ENCODE measurements at regions not wholly inside any gene's neighbourhood (a gene's known extent, or its start where the extent isn't known, plus 50 kb on each side); places are given as distances from the start of the nearest gene placed in this dataset.

DNA sequence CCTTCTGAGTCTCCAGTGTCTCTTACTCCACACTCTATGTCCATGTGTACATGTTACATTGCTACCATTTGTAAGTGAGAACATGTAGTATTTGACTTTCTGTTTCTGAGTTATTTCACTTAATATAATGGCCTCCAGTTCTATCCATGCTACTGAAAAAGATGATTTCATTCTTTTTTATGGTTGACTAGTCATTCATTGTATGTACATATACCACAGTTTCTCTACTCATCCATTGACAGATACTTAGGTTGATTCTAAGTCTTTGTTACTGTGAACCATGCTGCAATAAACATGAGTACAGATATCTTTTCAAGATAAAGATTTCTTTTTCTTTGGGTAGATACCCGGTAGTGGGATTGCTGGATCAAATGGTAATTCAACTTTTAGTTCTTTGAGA, 107.1 kb upstream of the CHD1 start:
- TF ChIP-seq, protein P1, sequence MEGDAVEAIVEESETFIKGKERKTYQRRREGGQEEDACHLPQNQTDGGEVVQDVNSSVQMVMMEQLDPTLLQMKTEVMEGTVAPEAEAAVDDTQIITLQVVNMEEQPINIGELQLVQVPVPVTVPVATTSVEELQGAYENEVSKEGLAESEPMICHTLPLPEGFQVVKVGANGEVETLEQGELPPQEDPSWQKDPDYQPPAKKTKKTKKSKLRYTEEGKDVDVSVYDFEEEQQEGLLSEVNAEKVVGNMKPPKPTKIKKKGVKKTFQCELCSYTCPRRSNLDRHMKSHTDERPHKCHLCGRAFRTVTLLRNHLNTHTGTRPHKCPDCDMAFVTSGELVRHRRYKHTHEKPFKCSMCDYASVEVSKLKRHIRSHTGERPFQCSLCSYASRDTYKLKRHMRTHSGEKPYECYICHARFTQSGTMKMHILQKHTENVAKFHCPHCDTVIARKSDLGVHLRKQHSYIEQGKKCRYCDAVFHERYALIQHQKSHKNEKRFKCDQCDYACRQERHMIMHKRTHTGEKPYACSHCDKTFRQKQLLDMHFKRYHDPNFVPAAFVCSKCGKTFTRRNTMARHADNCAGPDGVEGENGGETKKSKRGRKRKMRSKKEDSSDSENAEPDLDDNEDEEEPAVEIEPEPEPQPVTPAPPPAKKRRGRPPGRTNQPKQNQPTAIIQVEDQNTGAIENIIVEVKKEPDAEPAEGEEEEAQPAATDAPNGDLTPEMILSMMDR (IDR thresholded peaks at IDR 0.05), result no peak

DNA sequence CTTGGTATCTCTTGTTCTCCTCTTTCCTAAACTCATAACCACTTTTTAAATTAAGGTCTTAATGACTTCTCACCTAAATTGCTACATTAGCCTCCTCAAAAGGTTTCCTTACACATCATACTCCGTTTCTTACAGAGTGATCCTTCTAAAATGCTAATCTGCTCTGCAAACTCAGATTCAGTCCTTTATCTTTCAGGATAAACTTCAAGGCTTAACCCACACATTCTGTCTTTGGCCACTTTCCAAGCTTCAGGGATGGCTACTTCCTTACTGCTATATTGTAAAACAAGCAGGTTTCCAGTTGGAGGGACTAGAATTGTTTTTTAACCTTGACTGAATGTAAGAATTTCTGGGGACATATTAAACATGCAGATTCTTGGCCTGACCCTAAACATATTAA, 105.5 kb upstream of the CHD1 start:
- TF ChIP-seq, protein P1 (IDR thresholded peaks at IDR 0.05), result no peak

DNA sequence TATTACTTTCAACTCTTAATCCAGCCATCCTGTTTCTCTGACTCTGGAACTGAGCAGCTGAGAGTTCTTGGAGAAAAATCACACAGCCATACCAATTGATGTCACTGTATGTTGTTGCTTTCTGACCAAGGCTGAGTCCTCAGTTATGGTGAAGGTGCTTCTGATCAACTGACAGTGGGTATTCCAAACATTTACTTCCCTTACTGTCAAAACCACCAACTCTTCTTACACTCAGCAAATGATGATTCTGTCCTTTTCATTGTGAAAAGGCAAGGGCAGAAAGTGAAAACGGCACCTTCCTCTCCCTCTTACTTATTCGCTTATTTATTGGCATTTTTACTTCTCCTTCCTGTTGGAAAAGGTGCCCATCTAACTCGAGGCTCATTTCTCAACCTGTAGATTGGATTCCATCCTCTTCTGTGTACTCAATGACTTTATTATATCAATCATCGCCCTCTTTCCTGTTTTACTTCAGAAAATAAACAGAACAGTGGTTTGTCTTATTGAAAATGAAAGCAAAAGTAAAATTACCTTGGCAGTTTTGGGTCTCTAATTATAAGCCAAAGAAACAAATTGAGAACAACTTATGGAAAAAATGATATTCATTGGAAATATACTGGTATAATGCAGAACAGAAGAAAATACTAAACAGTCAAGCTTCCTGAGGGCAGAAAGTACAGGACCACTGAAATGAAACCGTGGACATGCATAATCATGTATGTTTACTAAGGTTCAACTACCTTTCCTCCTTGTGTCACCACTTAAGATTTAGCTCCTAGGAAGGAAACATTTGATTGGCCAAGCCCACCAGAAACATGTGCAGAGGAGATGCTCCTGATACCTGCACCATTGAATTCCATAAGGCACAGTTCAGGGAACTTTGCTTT, 104.5 kb upstream of the CHD1 start:
- TF ChIP-seq, protein P1 (IDR thresholded peaks at IDR 0.05), result no peak

DNA sequence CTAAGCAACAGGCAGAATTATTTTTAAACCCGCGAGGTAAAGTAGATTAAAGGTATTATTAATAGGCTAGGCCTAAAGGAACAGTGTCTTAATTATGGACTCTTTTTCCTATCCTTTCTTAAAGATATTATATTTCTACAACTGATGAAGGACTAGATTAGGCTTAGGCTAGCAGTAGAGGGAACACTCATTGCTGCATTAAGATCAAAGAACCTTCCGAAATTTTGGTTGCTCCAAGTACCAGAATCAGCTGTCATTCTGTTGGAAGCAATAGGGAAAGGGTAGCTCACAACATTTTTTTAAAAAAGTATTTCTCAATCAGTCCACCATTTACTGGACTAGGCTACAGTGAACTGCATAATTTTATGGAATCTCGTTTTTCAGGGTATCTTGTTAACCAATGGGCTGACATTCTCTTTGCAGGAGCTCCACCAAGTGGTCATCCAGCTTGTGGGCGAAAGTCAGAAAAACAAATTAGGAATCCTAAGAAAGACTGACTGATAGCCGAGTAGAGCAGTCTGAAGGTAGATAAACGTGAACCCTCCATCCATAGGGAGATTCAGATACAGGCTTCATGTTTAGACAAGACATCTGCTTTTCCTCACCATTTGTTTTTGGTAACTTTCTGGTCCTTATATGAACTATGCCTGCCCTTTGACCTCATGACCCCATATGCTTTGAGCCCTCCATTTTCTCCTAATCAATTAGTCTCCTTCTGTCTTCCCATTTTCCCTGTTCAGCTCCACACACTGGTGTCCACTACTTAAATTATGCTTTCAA, 103.6 kb upstream of the CHD1 start:
- TF ChIP-seq, protein P1 (IDR thresholded peaks at IDR 0.05), result peak; percentile 89

DNA sequence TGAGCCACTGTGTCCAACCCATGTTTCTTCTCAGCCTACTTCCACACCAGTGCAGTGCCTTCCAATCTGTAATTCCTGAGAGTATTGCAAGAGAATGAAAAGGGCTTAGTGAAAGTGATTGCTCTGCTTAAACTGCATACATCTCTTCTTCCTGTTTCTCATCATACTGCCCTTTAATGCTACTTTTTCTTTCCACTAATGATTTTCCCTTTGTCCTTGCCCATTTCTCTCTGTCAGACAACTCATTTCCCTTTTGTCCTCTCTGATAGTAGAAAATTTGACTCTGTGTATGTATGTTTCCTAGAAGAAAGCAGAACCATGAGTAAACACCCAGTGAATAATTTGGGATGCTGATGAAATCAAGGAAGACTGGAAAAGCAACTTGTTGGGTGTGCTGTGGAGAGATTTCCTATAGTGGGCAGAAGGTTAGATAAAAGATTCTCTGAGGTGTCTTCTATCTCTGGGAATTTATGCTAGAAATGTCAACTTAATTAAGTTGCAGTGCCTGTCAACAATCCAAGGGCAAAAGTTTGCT, 102.2 kb upstream of the CHD1 start:
- TF ChIP-seq, protein P1 (IDR thresholded peaks at IDR 0.05), result no peak

DNA sequence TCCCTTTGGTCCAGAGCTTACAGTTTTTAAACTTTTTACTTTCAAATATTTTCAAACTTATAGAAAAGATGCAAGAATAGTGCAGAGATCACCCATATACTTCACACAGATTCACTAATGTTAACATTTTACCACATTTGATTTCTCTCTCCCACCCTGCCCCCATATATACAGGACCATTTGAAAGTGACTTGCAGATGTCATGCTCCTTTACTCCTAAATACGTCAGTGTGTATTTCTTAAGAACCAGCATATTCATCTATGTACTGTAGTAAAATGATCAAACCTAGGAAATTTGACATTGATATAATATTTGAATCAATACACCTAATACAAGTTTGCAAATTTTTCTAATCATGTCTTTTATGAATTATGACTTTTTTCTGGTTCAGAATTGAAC, 100.4 kb upstream of the CHD1 start:
- TF ChIP-seq, protein P1 (IDR thresholded peaks at IDR 0.05), result no peak

DNA sequence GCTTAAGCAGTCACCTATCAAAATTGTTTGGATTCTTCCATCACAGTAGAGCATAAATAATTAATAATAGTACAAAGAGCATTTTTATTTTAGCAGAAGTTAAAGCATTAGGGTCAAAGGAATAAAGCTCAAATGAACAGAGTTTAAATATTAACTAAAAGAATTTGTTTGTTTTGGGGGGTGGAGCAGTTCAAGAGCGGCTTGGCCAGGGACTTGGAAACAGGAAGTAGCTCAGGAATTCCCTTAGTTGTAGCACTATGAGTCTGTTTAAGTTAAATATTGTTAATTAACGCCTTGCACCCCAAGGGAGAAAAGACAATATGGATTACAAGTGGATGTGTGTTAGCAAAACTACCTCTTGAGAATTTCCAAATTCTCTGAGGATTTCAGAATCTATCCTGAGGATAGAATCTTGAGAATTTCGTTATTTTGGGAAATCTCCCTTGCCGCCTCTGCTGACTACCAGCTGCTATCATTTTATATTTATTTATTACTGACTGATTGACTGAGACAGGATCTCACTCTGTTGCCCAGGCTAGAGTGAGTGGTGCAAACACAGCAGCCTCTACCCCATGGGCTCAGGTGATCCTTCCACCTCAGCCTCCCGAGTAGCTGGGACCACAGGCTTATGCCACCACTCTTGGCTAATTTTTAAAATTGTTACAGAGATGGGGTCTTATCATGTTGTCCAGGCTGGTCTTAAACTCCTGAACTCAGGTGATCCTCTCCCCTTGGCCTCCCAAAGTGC, 96.7 kb upstream of the CHD1 start:
- TF ChIP-seq, protein P1 (IDR thresholded peaks at IDR 0.05), result no peak
